ENCODE measurements at regions not wholly inside any gene's neighbourhood (a gene's known extent, or its start where the extent isn't known, plus 50 kb on each side); places are given as distances from the start of the nearest gene placed in this dataset.
"Not testable (repeated sequence)": the region's sequence is repeated elsewhere in the genome, so short reads cannot be mapped to it uniquely, and the experiment has no call there.

DNA sequence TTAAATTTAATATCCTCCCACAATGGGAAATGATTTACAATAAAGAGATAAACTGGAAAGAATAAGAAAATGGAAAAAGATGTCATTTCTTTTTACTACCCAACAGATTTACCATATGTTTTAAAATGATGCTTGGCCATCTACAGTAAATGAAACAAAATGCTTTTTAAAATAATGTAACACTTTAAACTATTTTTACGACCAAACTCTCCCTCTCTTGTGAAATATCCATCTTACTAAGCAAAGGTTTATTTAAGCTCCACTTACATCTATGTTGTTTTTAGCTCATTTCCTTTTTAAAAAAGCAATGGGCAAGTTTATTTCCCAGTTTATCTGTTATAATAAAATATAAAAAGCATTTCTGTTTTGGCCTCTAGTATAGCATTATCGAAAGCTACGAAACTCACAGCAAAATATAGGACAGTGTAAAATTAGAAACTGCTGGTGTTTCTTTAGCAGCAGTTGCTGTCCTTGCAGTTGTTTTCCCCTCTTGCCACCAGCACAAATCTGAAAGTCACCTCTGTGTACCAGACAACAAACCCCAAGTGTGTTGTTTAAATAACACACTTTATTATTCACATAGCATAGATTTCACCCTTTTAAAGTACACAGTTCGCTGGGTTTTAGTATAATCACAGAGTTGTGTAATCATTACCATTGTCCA, 195.1 kb downstream of the CDRT15L2 start:
- Histone ChIP-seq H3K27ac (ENCODE audit: low read depth, low read length) (no peak overlapping the region), H3K9me3 (ENCODE audit: control insufficient read depth, insufficient read depth, low read length) (no peaks in the 10 kb centered on the region), H3K4me3 (ENCODE audit: low read depth, low read length) (no peak overlapping the region), H3K27me3 (ENCODE audit: control insufficient read depth, insufficient read depth, low read length) (no peaks in the 10 kb centered on the region)
- DNase-seq (ENCODE audit: low read depth, low spot score): no peak
- ChIA-PET CTCF (no interaction called here), POLR2A (no interaction called here)
- TF ChIP-seq, protein P1, sequence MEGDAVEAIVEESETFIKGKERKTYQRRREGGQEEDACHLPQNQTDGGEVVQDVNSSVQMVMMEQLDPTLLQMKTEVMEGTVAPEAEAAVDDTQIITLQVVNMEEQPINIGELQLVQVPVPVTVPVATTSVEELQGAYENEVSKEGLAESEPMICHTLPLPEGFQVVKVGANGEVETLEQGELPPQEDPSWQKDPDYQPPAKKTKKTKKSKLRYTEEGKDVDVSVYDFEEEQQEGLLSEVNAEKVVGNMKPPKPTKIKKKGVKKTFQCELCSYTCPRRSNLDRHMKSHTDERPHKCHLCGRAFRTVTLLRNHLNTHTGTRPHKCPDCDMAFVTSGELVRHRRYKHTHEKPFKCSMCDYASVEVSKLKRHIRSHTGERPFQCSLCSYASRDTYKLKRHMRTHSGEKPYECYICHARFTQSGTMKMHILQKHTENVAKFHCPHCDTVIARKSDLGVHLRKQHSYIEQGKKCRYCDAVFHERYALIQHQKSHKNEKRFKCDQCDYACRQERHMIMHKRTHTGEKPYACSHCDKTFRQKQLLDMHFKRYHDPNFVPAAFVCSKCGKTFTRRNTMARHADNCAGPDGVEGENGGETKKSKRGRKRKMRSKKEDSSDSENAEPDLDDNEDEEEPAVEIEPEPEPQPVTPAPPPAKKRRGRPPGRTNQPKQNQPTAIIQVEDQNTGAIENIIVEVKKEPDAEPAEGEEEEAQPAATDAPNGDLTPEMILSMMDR (IDR thresholded peaks at IDR 0.05; ENCODE audit: low read depth, low read length): no peak

DNA sequence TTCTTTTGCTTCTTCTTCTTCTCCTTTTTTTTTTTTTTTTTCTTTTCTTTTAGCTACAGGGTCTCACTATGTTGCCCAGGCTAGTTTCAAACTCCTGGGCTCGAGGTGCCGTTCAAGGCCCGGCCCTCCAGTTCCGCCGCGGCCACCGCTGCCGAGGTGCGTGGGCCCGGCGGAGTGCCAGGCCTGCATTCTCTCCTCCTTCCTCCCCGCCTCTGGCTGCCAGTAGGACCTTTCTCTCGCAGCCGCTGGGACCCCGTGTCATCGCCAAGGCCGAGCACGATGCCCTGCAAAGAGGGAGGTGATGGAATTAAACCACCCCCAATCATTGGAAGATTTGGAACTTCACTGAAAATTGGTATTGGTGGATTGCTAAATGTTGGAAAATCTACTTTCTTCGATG, 195.8 kb downstream of the CDRT15L2 start:
- ChIA-PET POLR2A (no interaction called here), CTCF (no interaction called here)
- Histone ChIP-seq H3K27ac (ENCODE audit: low read depth, low read length) (no peak overlapping the region), H3K27me3 (ENCODE audit: control insufficient read depth, insufficient read depth, low read length) (no peaks in the 10 kb centered on the region), H3K9me3 (ENCODE audit: control insufficient read depth, insufficient read depth, low read length) (no peaks in the 10 kb centered on the region), H3K4me3 (ENCODE audit: low read depth, low read length) (no peak overlapping the region)
- no peak for DNase-seq (ENCODE audit: low read depth, low spot score)
- TF ChIP-seq, protein P1 (IDR thresholded peaks at IDR 0.05; ENCODE audit: low read depth, low read length): no peak

DNA sequence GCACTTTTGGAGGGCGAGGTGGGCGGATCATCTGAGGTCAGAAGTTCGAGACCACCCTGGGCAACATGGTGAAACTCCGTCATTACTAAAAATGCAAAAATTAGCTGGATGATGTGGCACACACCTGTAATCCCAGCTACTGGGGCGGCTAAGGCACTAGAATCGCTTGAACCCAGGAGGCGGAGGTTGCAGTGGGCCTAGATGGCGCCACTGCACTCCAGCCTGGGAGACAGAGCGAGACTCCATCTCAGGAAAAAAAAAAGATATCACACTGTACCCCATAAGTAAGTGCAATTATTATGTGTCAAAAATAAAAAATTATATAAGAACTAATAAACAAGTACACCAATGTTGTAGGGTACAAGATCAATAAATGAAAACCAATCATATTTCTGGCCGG, 200.0 kb downstream of the CDRT15L2 start:
- H3K4me3 ChIP-seq (ENCODE audit: low read depth, low read length): no peak overlapping the region
- no peaks in the 10 kb centered on the region; the same call in 1 of the 2 replicates for H3K9me3 ChIP-seq (ENCODE audit: control insufficient read depth, insufficient read depth, low read length)
- TF ChIP-seq, protein P1 (IDR thresholded peaks at IDR 0.05; ENCODE audit: low read depth, low read length): no peak
- ChIA-PET CTCF (no interaction called here), POLR2A (no interaction called here)
- H3K27me3 ChIP-seq (ENCODE audit: control insufficient read depth, insufficient read depth, low read length): peaks cover 7% of the 10 kb centered on the region
- DNase-seq (ENCODE audit: low read depth, low spot score): no peak
- no peak overlapping the region for H3K27ac ChIP-seq (ENCODE audit: low read depth, low read length)

DNA sequence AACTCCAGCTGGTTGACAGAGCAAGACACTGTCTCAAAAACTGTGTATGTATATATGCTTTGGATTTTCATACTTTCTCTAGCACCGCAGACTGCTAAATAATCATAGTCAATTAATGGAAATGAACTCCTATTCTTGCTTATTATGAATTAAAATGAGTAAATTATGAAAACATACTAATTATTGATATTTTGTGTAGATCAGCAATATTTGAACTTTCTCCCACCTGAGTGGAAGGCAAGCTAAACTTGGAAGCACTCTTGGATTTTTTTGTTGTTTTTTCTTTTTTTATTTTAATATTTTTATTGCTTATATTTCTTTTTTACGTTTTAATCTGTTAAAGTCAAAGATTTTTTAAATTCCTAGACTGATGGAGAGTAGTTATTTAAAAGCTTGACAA, 201.7 kb downstream of the CDRT15L2 start:
- CTCF ChIA-PET: interaction anchor here (0.7 kb wide), 1 partner anchor 174 kb away, joined by 4 read pairs; no protein-coding TSS in a partner anchor

DNA sequence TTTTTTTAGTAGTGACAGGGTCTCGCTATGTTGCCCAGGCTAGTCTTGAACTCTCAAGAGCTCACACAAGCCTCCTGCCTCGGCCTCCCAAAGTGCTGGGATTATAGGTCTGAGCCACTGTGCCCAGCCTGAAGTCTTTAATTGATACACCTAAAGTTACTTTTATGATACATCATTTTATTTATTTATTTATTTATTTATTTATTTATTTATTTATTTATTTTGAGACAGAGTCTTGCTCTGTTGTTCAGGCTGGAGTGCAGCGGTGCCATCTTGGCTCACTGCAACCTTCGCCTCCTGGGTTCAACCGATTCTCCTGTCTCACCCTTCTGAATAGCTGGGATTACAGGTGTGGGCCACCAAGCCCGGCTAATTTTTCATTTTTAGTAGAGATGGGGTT, 202.3 kb downstream of the CDRT15L2 start:
- H3K27ac ChIP-seq (ENCODE audit: low read depth, low read length); POLR2A ChIA-PET; H3K9me3 ChIP-seq (ENCODE audit: control insufficient read depth, insufficient read depth, low read length); DNase-seq (ENCODE audit: low read depth, low spot score); H3K4me3 ChIP-seq (ENCODE audit: low read depth, low read length): not testable (repeated sequence)
- CTCF ChIA-PET: interaction anchor here (0.7 kb wide), 1 partner anchor 174 kb away, joined by 4 read pairs; no protein-coding TSS in a partner anchor
- H3K27me3 ChIP-seq (ENCODE audit: control insufficient read depth, insufficient read depth, low read length): peaks cover 13% of the 10 kb centered on the region

More for the DNA sequence above, 201.7 kb downstream of the CDRT15L2 start:
- DNase-seq (ENCODE audit: low read depth, low spot score): no peak
- TF ChIP-seq, protein P1 (IDR thresholded peaks at IDR 0.05; ENCODE audit: low read depth, low read length): no peak
- POLR2A ChIA-PET: no interaction called here
- no peak overlapping the region for H3K4me3 ChIP-seq (ENCODE audit: low read depth, low read length)
- H3K9me3 ChIP-seq (ENCODE audit: control insufficient read depth, insufficient read depth, low read length): no peaks in the 10 kb centered on the region; the same call in 1 of the 2 replicates
- H3K27me3 ChIP-seq (ENCODE audit: control insufficient read depth, insufficient read depth, low read length): peaks cover 13% of the 10 kb centered on the region
- no peak overlapping the region for H3K27ac ChIP-seq (ENCODE audit: low read depth, low read length)

Data from AG04450 (cell line).